ENCODE measurements at regions not wholly inside any gene's neighbourhood (a gene's known extent, or its start where the extent isn't known, plus 50 kb on each side); places are given as distances from the start of the nearest gene placed in this dataset.

GRCh38 chr3:83321457-83321856, 1560.0 kb upstream of the GBE1 start:
- H4K20me1 ChIP-seq (ENCODE audit: insufficient read depth, low read length) = no peaks in the 10 kb centered on the region
- H3K79me2 ChIP-seq (ENCODE audit: low read length) = no peaks in the 10 kb centered on the region
- peak overlapping the region; percentile 29; the same call in 1 of the 2 replicates for H3K27ac ChIP-seq (ENCODE audit: low read length)
- H3K4me3 ChIP-seq (ENCODE audit: low read length) = no peak overlapping the region
- no peaks in the 10 kb centered on the region for H3K9me2 ChIP-seq (replicated peaks; ENCODE audit: insufficient read depth, low read length)
- H3K4me2 ChIP-seq (ENCODE audit: low read depth, low read length) = no peak overlapping the region
- TF ChIP-seq EZH2 (optimal IDR thresholded peaks at IDR 0.05; ENCODE audit: low read depth, low read length) (no peak), EZH2phosphoT487 (IDR thresholded peaks at IDR 0.05; ENCODE audit: low read length) (no peak), CTCF (IDR thresholded peaks at IDR 0.05; ENCODE audit: low read length) (no peak)
- no peaks in the 10 kb centered on the region for H3K4me1 ChIP-seq (ENCODE audit: low read length)
- no peak overlapping the region for H3K9ac ChIP-seq (ENCODE audit: low read length)
- no peaks in the 10 kb centered on the region for H3K9me3 ChIP-seq (replicated peaks; ENCODE audit: insufficient read depth, low read length)
- no peaks in the 10 kb centered on the region for H3K27me3 ChIP-seq (replicated peaks; ENCODE audit: insufficient read depth, low read length)
- H3F3A ChIP-seq (ENCODE audit: insufficient read depth, low read length) = no peaks in the 10 kb centered on the region
- DNase-seq = peak; percentile 33
- H2AFZ ChIP-seq (ENCODE audit: low read length) = no peak overlapping the region
- no peaks in the 10 kb centered on the region for H3K36me3 ChIP-seq (replicated peaks; ENCODE audit: insufficient read depth, low read length)

- Histone ChIP-seq H3K27me3 (replicated peaks; ENCODE audit: insufficient read depth, low read length) (no peaks in the 10 kb centered on the region), H3K36me3 (replicated peaks; ENCODE audit: insufficient read depth, low read length) (no peaks in the 10 kb centered on the region), H3K9ac (ENCODE audit: low read length) (no peak overlapping the region), H3K4me3 (ENCODE audit: low read length) (no peak overlapping the region), H3F3A (ENCODE audit: insufficient read depth, low read length) (no peaks in the 10 kb centered on the region), H4K20me1 (ENCODE audit: insufficient read depth, low read length) (no peaks in the 10 kb centered on the region), H3K4me2 (ENCODE audit: low read depth, low read length) (no peak overlapping the region; the same call in 1 of the 2 replicates), H2AFZ (ENCODE audit: low read length) (no peak overlapping the region), H3K9me2 (replicated peaks; ENCODE audit: insufficient read depth, low read length) (no peaks in the 10 kb centered on the region), H3K27ac (ENCODE audit: low read length) (peak overlapping the region; percentile 29; the same call in 1 of the 2 replicates), H3K9me3 (replicated peaks; ENCODE audit: insufficient read depth, low read length) (no peaks in the 10 kb centered on the region), H3K4me1 (ENCODE audit: low read length) (no peaks in the 10 kb centered on the region), H3K79me2 (ENCODE audit: low read length) (no peaks in the 10 kb centered on the region)
- DNase-seq = peak; percentile 66
- TF ChIP-seq EZH2phosphoT487 (IDR thresholded peaks at IDR 0.05; ENCODE audit: low read length) = no peak
- no peak for TF ChIP-seq CTCF (IDR thresholded peaks at IDR 0.05; ENCODE audit: low read length)
Observed at GRCh38 chr3:83321891-83322290, 1560.4 kb upstream of the GBE1 start.

GRCh38 chr3:83354205-83354604, 1592.8 kb upstream of the GBE1 start:
- Histone ChIP-seq H3K9ac (ENCODE audit: low read length) (no peak overlapping the region), H4K20me1 (ENCODE audit: insufficient read depth, low read length) (no peaks in the 10 kb centered on the region), H3K4me2 (ENCODE audit: low read depth, low read length) (no peak overlapping the region), H3F3A (ENCODE audit: insufficient read depth, low read length) (no peaks in the 10 kb centered on the region), H3K36me3 (replicated peaks; ENCODE audit: insufficient read depth, low read length) (no peaks in the 10 kb centered on the region), H3K79me2 (ENCODE audit: low read length) (no peaks in the 10 kb centered on the region), H2AFZ (ENCODE audit: low read length) (no peak overlapping the region), H3K9me3 (replicated peaks; ENCODE audit: insufficient read depth, low read length) (no peaks in the 10 kb centered on the region), H3K27me3 (replicated peaks; ENCODE audit: insufficient read depth, low read length) (no peaks in the 10 kb centered on the region), H3K9me2 (replicated peaks; ENCODE audit: insufficient read depth, low read length) (no peaks in the 10 kb centered on the region), H3K27ac (ENCODE audit: low read length) (no peak overlapping the region), H3K4me3 (ENCODE audit: low read length) (no peak overlapping the region), H3K4me1 (ENCODE audit: low read length) (no peaks in the 10 kb centered on the region)
- no peak for DNase-seq
- no peak for TF ChIP-seq EZH2 (optimal IDR thresholded peaks at IDR 0.05; ENCODE audit: low read depth, low read length)
- no peak for TF ChIP-seq CTCF (IDR thresholded peaks at IDR 0.05; ENCODE audit: low read length)
- TF ChIP-seq EZH2phosphoT487 (IDR thresholded peaks at IDR 0.05; ENCODE audit: low read length) = no peak
